Hepatocyte (in vitro differentiated cells): ENCODE measurements at regions not wholly inside any gene's neighbourhood (a gene's known extent, or its start where the extent isn't known, plus 50 kb on each side); places are given as distances from the start of the nearest gene placed in this dataset.

ENCODE experiments used
- EZH2 ChIP-seq: fragments of 200-600 bp; sonication (generic); IDR thresholded peaks from 2 replicates; pipeline ENCODE4 v1.6.1; 2016; ENCODE audit warnings: antibody characterized with exemption, mild to moderate bottlenecking, borderline replicate concordance
- TF ChIP-seq, protein P1 (sequence below): fragments of 200-600 bp; sonication (generic); IDR thresholded peaks from 2 replicates; pipeline ENCODE4 v1.5.1; 2016; ENCODE audit warnings: antibody characterized with exemption, mild to moderate bottlenecking; ENCODE audit not compliant: poor library complexity

DNA sequence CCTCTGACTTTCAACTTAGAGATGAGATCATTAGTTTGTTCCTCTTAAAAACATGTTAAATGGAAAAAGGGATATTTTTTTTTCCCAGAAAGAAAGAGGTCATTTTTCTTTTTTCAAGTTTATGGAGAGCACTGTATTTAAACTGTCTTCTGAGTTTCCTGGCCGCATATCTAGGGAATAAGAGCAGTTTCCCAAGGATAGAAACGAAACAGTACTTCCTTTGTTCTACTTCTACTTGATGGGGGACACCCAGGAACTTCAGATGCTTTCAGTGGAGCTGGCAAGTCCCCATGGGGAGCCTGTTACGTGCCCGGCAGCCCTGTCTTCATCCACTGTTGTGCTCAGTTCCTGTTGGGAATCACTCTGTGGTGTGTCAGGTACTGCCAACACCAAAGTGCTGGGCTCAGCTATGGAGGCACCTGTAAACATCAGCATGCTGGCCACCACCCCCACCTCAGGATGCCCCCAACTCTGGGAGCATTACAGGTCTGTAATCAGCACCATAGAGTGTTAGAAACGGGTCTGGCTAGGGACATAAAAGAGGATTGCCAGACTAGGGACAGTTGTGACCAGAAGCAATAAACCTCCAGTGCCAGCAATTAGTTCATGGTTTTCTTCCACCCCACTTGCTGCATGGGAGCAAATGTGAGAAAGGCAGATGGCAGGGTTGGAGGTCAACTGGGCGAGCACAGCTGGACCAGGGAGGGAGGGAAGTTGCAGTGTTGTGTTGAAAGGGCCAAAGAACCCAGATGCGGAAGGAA lies 221.7 kb upstream of the ECI2 start:
- TF ChIP-seq, protein P1, sequence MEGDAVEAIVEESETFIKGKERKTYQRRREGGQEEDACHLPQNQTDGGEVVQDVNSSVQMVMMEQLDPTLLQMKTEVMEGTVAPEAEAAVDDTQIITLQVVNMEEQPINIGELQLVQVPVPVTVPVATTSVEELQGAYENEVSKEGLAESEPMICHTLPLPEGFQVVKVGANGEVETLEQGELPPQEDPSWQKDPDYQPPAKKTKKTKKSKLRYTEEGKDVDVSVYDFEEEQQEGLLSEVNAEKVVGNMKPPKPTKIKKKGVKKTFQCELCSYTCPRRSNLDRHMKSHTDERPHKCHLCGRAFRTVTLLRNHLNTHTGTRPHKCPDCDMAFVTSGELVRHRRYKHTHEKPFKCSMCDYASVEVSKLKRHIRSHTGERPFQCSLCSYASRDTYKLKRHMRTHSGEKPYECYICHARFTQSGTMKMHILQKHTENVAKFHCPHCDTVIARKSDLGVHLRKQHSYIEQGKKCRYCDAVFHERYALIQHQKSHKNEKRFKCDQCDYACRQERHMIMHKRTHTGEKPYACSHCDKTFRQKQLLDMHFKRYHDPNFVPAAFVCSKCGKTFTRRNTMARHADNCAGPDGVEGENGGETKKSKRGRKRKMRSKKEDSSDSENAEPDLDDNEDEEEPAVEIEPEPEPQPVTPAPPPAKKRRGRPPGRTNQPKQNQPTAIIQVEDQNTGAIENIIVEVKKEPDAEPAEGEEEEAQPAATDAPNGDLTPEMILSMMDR: no peak
- TF ChIP-seq EZH2: no peak
